Astrocyte (in vitro differentiated cells and primary cell): ENCODE measurements at regions not wholly inside any gene's neighbourhood (a gene's known extent, or its start where the extent isn't known, plus 50 kb on each side); places are given as distances from the start of the nearest gene placed in this dataset.

Source experiments
- DNase-seq: peaks from one replicate; pipeline ENCODE4 v3.0.0-alpha.2; 2010; ENCODE audit warnings: low read depth
- FAIRE-seq: peaks from 2 replicates; lab custom pipeline; 2011; peaks lifted over from hg19 to GRCh38; lab: Jason Lieb, UNC
- H2AFZ ChIP-seq: 2 replicates; pipeline ENCODE4 v1.6.0; 2012; ENCODE audit warnings: low read depth, low read length, inconsistent platforms
- H3K27ac ChIP-seq: 2 replicates; pipeline ENCODE4 v1.5.1; 2011; ENCODE audit warnings: low read depth, low read length, inconsistent platforms
- H3K27me3 ChIP-seq: 2 replicates; pipeline ENCODE4 v1.6.0; 2011; ENCODE audit warnings: low read length, inconsistent platforms; ENCODE audit not compliant: insufficient read depth
- H3K36me3 ChIP-seq: 2 replicates; pipeline ENCODE4 v1.5.1; 2011; ENCODE audit warnings: low read length, inconsistent platforms; ENCODE audit not compliant: insufficient read depth
- H3K4me1 ChIP-seq: 2 replicates; pipeline ENCODE4 v1.5.1; 2011; ENCODE audit warnings: low read length, inconsistent platforms; ENCODE audit not compliant: insufficient read depth
- H3K4me2 ChIP-seq: 2 replicates; pipeline ENCODE4 v1.6.0; 2012; ENCODE audit warnings: low read length, inconsistent platforms
- H3K4me3 ChIP-seq: 2 replicates; pipeline ENCODE4 v1.5.1; 2011; ENCODE audit warnings: low read depth, mild to moderate bottlenecking, low read length, inconsistent platforms; ENCODE audit not compliant: insufficient read depth
- H3K79me2 ChIP-seq: 2 replicates; pipeline ENCODE4 v1.6.0; 2012; ENCODE audit warnings: mild to moderate bottlenecking, low read length, inconsistent platforms; ENCODE audit not compliant: insufficient read depth
- H3K9ac ChIP-seq: 2 replicates; pipeline ENCODE4 v1.6.0; 2012; ENCODE audit warnings: mild to moderate bottlenecking, low read length, inconsistent platforms
- H3K9me3 ChIP-seq: 2 replicates; pipeline ENCODE4 v1.5.1; 2012; ENCODE audit warnings: low read depth, mild to moderate bottlenecking, low read length, inconsistent platforms; ENCODE audit not compliant: insufficient read depth
- H4K20me1 ChIP-seq: 2 replicates; pipeline ENCODE4 v1.6.0; 2012; ENCODE audit warnings: low read length, inconsistent platforms; ENCODE audit not compliant: insufficient read depth
- H3K27ac Mint-ChIP-seq: one replicate; pipeline ENCODE4 v1.8.0; 2021; ENCODE audit warnings: mild to moderate bottlenecking, mixed read lengths; ENCODE audit not compliant: unreplicated experiment
- H3K27me3 Mint-ChIP-seq: one replicate; pipeline ENCODE4 v1.8.0; 2021; ENCODE audit warnings: low read depth, mixed read lengths; ENCODE audit not compliant: unreplicated experiment
- H3K36me3 Mint-ChIP-seq: one replicate; pipeline ENCODE4 v1.8.0; 2021; ENCODE audit warnings: low read depth, mixed read lengths; ENCODE audit not compliant: unreplicated experiment
- H3K4me1 Mint-ChIP-seq: one replicate; pipeline ENCODE4 v1.8.0; 2021; ENCODE audit warnings: low read depth, mixed read lengths; ENCODE audit not compliant: unreplicated experiment
- H3K4me3 Mint-ChIP-seq: one replicate; pipeline ENCODE4 v1.8.0; 2021; ENCODE audit warnings: mild to moderate bottlenecking, moderate library complexity, mixed read lengths; ENCODE audit not compliant: unreplicated experiment
- H3K9me3 Mint-ChIP-seq: one replicate; pipeline ENCODE4 v1.8.0; 2021; ENCODE audit warnings: mild to moderate bottlenecking, mixed read lengths; ENCODE audit not compliant: unreplicated experiment
- CTCF ChIP-seq: IDR thresholded peaks from 2 replicates; pipeline ENCODE4 v1.5.1; 2011; ENCODE audit warnings: low read depth, mild to moderate bottlenecking, inconsistent platforms, low read length, moderate library complexity; ENCODE audit not compliant: insufficient read depth
- EZH2 ChIP-seq: IDR thresholded peaks from 2 replicates; pipeline ENCODE4 v1.6.1; 2012; ENCODE audit warnings: mild to moderate bottlenecking, low read length, inconsistent platforms; ENCODE audit not compliant: insufficient read depth

- no peak for TF ChIP-seq EZH2
- TF ChIP-seq CTCF = no peak
- no peaks in the 10 kb centered on the region for H3K9me3 Mint-ChIP-seq
- Histone ChIP-seq H3K27ac (no peak overlapping the region), H3K4me1 (no peaks in the 10 kb centered on the region), H2AFZ (no peak overlapping the region), H4K20me1 (no peaks in the 10 kb centered on the region), H3K4me3 (no peak overlapping the region), H3K27me3 (no peaks in the 10 kb centered on the region), H3K9me3 (no peaks in the 10 kb centered on the region), H3K4me2 (no peak overlapping the region), H3K9ac (no peak overlapping the region), H3K36me3 (no peaks in the 10 kb centered on the region), H3K79me2 (no peaks in the 10 kb centered on the region)
- FAIRE-seq = no peak
- no peaks in the 10 kb centered on the region for H3K4me1 Mint-ChIP-seq
- no peak for DNase-seq
- H3K27me3 Mint-ChIP-seq = no peaks in the 10 kb centered on the region
- no peaks in the 10 kb centered on the region for H3K36me3 Mint-ChIP-seq
- no peak overlapping the region for H3K27ac Mint-ChIP-seq
- H3K4me3 Mint-ChIP-seq = no peak overlapping the region
Measured at GRCh38 chr12:13801543-13801942, 179.9 kb downstream of the GRIN2B start.

GRCh38 chr12:13799574-13799973 is 181.8 kb downstream of the GRIN2B start:
- no peak overlapping the region for H3K9ac ChIP-seq
- no peak overlapping the region for H3K4me3 Mint-ChIP-seq
- no peaks in the 10 kb centered on the region for H3K27me3 Mint-ChIP-seq
- no peak overlapping the region for H3K27ac ChIP-seq
- no peaks in the 10 kb centered on the region for H3K27me3 ChIP-seq
- H3K27ac Mint-ChIP-seq = no peak overlapping the region
- no peaks in the 10 kb centered on the region for H3K4me1 ChIP-seq
- H2AFZ ChIP-seq = no peak overlapping the region
- no peak for TF ChIP-seq CTCF
- TF ChIP-seq EZH2 = no peak
- no peaks in the 10 kb centered on the region for H3K36me3 Mint-ChIP-seq
- no peaks in the 10 kb centered on the region for H3K79me2 ChIP-seq
- H3K4me3 ChIP-seq = no peak overlapping the region
- H4K20me1 ChIP-seq = no peaks in the 10 kb centered on the region
- H3K36me3 ChIP-seq = no peaks in the 10 kb centered on the region
- no peaks in the 10 kb centered on the region for H3K9me3 Mint-ChIP-seq
- DNase-seq (no peak), FAIRE-seq (no peak)
- no peaks in the 10 kb centered on the region for H3K4me1 Mint-ChIP-seq
- H3K4me2 ChIP-seq = no peak overlapping the region
- no peaks in the 10 kb centered on the region for H3K9me3 ChIP-seq

DNA sequence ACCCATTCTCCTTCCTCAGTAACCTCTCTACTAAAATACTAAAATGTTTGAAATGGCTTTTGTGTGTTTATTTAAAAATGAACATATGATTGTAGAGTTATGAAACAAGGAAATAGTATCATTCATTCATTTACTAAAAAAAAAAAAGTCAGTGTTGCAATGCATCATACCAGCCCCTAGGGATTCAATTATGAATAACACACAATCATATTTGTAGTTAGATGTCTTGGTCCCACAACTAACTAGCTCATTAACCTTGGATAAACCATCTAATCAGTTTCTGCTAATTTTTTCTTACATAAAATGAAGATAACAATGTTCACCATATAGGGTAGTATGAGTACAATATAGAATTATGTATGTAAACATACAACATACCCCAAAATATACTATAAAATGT is 183.2 kb downstream of the GRIN2B start:
- FAIRE-seq = no peak
- H3K27ac Mint-ChIP-seq = no peak overlapping the region

More for the DNA sequence above, 183.2 kb downstream of the GRIN2B start:
- Histone ChIP-seq H3K4me2 (no peak overlapping the region), H3K9ac (no peak overlapping the region), H2AFZ (no peak overlapping the region), H3K9me3 (no peaks in the 10 kb centered on the region), H3K27me3 (no peaks in the 10 kb centered on the region), H3K36me3 (no peaks in the 10 kb centered on the region), H3K27ac (no peak overlapping the region), H3K4me3 (no peak overlapping the region), H4K20me1 (no peaks in the 10 kb centered on the region), H3K4me1 (no peaks in the 10 kb centered on the region), H3K79me2 (no peaks in the 10 kb centered on the region)
- Mint-ChIP-seq H3K4me1 (no peaks in the 10 kb centered on the region), H3K36me3 (no peaks in the 10 kb centered on the region), H3K4me3 (no peak overlapping the region), H3K27me3 (no peaks in the 10 kb centered on the region), H3K9me3 (no peaks in the 10 kb centered on the region)
- DNase-seq = no peak
- TF ChIP-seq EZH2 (no peak), CTCF (no peak)
